ENCODE measurements at regions not wholly inside any gene's neighbourhood (a gene's known extent, or its start where the extent isn't known, plus 50 kb on each side); places are given as distances from the start of the nearest gene placed in this dataset.

GRCh38 chr2:121905201-121905600 lies 149.8 kb downstream of the TSN start:
- TF ChIP-seq, protein P1, sequence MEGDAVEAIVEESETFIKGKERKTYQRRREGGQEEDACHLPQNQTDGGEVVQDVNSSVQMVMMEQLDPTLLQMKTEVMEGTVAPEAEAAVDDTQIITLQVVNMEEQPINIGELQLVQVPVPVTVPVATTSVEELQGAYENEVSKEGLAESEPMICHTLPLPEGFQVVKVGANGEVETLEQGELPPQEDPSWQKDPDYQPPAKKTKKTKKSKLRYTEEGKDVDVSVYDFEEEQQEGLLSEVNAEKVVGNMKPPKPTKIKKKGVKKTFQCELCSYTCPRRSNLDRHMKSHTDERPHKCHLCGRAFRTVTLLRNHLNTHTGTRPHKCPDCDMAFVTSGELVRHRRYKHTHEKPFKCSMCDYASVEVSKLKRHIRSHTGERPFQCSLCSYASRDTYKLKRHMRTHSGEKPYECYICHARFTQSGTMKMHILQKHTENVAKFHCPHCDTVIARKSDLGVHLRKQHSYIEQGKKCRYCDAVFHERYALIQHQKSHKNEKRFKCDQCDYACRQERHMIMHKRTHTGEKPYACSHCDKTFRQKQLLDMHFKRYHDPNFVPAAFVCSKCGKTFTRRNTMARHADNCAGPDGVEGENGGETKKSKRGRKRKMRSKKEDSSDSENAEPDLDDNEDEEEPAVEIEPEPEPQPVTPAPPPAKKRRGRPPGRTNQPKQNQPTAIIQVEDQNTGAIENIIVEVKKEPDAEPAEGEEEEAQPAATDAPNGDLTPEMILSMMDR (IDR thresholded peaks at IDR 0.05; ENCODE audit: low read depth, low read length): no peak
- TF ChIP-seq EZH2phosphoT487 (IDR thresholded peaks at IDR 0.05; ENCODE audit: low read depth): no peak

Data from OCI-LY3 (cell line).